LNCaP clone FGC (cell line): ENCODE measurements at regions not wholly inside any gene's neighbourhood (a gene's known extent, or its start where the extent isn't known, plus 50 kb on each side); places are given as distances from the start of the nearest gene placed in this dataset.
"Not testable (repeated sequence)": the region's sequence is repeated elsewhere in the genome, so short reads cannot be mapped to it uniquely, and the experiment has no call there.

Experiments used
- DNase-seq: peaks from one replicate; pipeline ENCODE4 v3.0.0-alpha.2; 2011; ENCODE audit warnings: low read depth
- H3K4me3 ChIP-seq: 2 replicates; pipeline ENCODE4 v1.5.1; 2011; ENCODE audit warnings: mild to moderate bottlenecking, low read depth, low read length, control low read depth
- TF ChIP-seq, protein P1 (sequence below): IDR thresholded peaks from 2 replicates; pipeline ENCODE4 v1.5.1; 2012; ENCODE audit warnings: mild to moderate bottlenecking; ENCODE audit not compliant: control insufficient read depth, insufficient read depth; ENCODE audit errors: extremely low read depth

GRCh38 chr6:81938991-81939732, 186.7 kb upstream of the TENT5A start:
- H3K4me3 ChIP-seq, result no peak overlapping the region
- TF ChIP-seq, protein P1, sequence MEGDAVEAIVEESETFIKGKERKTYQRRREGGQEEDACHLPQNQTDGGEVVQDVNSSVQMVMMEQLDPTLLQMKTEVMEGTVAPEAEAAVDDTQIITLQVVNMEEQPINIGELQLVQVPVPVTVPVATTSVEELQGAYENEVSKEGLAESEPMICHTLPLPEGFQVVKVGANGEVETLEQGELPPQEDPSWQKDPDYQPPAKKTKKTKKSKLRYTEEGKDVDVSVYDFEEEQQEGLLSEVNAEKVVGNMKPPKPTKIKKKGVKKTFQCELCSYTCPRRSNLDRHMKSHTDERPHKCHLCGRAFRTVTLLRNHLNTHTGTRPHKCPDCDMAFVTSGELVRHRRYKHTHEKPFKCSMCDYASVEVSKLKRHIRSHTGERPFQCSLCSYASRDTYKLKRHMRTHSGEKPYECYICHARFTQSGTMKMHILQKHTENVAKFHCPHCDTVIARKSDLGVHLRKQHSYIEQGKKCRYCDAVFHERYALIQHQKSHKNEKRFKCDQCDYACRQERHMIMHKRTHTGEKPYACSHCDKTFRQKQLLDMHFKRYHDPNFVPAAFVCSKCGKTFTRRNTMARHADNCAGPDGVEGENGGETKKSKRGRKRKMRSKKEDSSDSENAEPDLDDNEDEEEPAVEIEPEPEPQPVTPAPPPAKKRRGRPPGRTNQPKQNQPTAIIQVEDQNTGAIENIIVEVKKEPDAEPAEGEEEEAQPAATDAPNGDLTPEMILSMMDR, result no peak
- DNase-seq, result no peak

GRCh38 chr6:81938014-81938856, 185.8 kb upstream of the TENT5A start:
- no peak for DNase-seq
- H3K4me3 ChIP-seq, result no peak overlapping the region
- TF ChIP-seq, protein P1, result no peak

DNA sequence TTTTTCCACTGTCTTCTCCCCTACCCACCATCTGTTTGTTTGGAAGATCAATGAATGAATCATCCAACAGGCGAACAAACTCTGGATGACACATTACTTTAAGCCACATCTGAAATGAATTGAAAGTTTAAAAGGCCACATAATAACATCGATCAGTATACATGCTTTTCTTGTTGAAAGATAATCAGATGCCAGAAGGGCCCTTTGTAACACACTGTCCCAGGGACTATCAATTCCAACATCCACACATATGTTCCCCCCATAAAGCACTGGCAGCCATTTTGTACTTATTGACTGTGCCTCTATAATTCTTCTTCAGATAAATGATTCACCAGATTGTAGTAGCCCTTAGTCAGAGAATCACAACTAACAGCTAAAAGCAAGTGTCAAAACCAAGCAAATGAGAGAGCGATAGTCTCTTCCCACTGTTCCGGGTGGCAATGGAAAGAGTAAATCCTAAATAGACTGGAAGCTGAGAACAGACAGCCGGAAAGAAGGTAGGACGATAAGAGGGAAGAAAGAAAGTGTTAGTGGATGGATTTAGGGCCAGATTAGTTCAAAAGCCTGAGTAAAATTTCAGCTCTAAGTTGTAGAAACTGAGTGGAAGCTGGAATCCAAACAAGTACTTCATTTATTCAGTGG, 184.9 kb upstream of the TENT5A start:
- no peak overlapping the region for H3K4me3 ChIP-seq
- no peak for DNase-seq
- TF ChIP-seq, protein P1, result no peak

DNA sequence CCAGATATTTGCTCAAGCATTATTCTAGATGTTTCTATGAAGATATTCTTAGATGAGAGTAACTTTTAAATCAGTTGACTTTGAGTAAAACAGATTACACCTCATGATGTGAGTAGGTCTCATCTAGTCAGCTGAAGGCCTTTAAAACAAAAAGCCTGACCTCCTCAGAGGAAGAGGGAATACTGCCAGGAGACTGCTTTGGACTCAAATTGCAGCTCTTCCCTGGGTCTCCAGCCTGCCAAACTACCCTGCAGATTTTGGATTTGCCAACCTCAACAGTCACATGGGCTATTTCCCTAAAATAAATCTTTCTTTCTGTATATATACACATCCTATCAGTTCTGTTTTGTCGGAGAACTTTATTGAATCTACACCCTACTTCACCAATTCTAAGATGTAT, 182.5 kb upstream of the TENT5A start:
- no peak for DNase-seq
- TF ChIP-seq, protein P1, result no peak
- H3K4me3 ChIP-seq, result no peak overlapping the region

DNA sequence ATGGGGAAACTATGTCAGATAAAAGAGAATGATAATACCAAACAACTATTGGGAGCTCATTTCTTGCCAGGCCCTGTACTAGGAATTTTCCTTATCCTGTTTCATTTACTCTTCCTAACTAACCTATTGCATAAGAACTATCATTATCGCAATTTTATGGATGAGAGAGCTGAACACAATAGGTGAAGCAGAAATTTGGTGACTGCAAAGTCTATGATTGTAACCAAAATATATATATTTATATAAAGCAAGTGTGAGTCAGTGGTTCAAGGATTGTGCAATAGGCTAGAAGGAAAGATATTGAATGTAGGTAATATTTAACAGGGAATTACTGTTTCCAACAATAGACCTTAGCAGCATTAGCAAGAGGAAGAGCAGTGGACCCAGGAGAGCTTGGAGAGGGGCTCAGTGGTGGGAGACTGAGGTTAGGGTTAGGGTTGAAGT, 181.1 kb upstream of the TENT5A start:
- DNase-seq, result no peak
- H3K4me3 ChIP-seq, result no peak overlapping the region
- TF ChIP-seq, protein P1, result no peak

DNA sequence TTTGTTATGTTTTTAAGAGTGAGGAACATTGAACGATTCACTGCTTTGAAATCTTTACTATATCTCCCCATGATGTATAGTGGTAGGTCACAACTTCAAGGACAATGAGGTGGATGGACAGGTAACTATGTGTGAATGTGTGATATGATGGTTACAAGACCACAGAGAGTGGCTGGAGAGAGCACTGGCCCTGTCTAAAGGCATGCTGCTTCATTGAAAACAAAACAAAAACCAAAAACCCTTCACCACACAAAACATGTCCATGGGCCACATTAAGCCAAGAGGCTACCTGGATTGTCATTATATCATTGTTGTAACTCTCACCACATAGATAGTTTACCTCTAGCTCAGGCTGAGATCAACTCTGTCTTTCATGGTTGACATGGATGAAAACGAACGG, 180.6 kb upstream of the TENT5A start:
- DNase-seq, result no peak
- TF ChIP-seq, protein P1, result no peak
- H3K4me3 ChIP-seq, result no peak overlapping the region

GRCh38 chr6:81932448-81932847, 180.0 kb upstream of the TENT5A start:
- not testable (repeated sequence) for DNase-seq, H3K4me3 ChIP-seq
